Fibroblast of lung (primary cell): ENCODE measurements at regions not wholly inside any gene's neighbourhood (a gene's known extent, or its start where the extent isn't known, plus 50 kb on each side); places are given as distances from the start of the nearest gene placed in this dataset.

Experiments
- EZH2 ChIP-seq: IDR thresholded peaks from 2 replicates; pipeline ENCODE4 v1.5.1; 2012; ENCODE audit warnings: low read length, control low read depth, mild to moderate bottlenecking; ENCODE audit errors: missing control alignments
- TF ChIP-seq, protein P1 (sequence below), 2 donors: IDR thresholded peaks in 1 of 2; conservative IDR thresholded peaks in 1 of 2; 1 replicate in 1 of 2; 2 replicates in 1 of 2; pipeline ENCODE4 v1.5.1; 2011 to 2012; ENCODE audit warnings: low read length in 2 of 2, control low read depth in 1 of 2, inconsistent platforms in 1 of 2, low read depth in 1 of 2, mild to moderate bottlenecking in 1 of 2

DNA sequence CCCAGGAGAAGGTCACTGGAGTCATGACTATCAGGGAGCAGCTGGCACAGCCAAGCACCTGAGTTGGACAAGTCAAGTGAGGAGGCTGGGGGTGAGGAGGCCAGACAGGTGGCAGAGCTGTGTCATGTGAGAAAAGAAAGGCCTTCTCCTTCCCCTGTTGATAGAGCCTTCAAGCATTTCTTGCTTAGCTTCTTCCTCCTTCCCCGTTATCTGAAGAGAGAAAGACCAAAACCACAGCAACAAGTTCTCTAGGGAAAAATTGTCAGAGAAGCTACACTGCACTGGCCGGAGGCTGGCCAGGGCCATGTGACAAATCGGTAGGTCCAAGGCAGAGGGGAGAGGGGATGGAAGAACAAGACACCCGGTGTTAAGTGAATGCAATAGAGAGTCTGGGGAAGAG lies 202.1 kb upstream of the PRDM1 start:
- TF ChIP-seq, protein P1, sequence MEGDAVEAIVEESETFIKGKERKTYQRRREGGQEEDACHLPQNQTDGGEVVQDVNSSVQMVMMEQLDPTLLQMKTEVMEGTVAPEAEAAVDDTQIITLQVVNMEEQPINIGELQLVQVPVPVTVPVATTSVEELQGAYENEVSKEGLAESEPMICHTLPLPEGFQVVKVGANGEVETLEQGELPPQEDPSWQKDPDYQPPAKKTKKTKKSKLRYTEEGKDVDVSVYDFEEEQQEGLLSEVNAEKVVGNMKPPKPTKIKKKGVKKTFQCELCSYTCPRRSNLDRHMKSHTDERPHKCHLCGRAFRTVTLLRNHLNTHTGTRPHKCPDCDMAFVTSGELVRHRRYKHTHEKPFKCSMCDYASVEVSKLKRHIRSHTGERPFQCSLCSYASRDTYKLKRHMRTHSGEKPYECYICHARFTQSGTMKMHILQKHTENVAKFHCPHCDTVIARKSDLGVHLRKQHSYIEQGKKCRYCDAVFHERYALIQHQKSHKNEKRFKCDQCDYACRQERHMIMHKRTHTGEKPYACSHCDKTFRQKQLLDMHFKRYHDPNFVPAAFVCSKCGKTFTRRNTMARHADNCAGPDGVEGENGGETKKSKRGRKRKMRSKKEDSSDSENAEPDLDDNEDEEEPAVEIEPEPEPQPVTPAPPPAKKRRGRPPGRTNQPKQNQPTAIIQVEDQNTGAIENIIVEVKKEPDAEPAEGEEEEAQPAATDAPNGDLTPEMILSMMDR (conservative IDR thresholded peaks at IDR 0.05 in 1 of 2, IDR thresholded peaks at IDR 0.05 in 1 of 2; ENCODE audit: low read depth in 1 of 2, low read length in 2 of 2) = no peak
- no peak for TF ChIP-seq EZH2
